Caco-2 (cell line): ENCODE measurements at regions not wholly inside any gene's neighbourhood (a gene's known extent, or its start where the extent isn't known, plus 50 kb on each side); places are given as distances from the start of the nearest gene placed in this dataset.

Experiments
- BruUV-seq: library from RNA; stranded (reverse); fragments of 400-500 nt; replicated peaks from 2 replicates; lab custom pipeline; 2021; lab: Mats Ljungman, UMichigan
- CTCF ChIA-PET: fragments of 300-600 bp; sonication (Branson Sonifier 250); formaldehyde crosslinking; loops from one replicate; lab custom pipeline; 2022; ENCODE audit warnings: antibody characterized with exemption; lab: Charles Lee
- POLR2A ChIA-PET: fragments of 300-600 bp; sonication (Branson Sonifier 250); formaldehyde crosslinking; loops from one replicate; lab custom pipeline; 2022; ENCODE audit warnings: antibody characterized with exemption; lab: Charles Lee
- DNase-seq, 2 experiments: peaks; one replicate each; pipeline versions ENCODE4 v3.0.0 to v3.0.0-alpha.2; 2020 to 2022
- H3K27me3 ChIP-seq: replicated peaks from 2 replicates; pipeline ENCODE4 v1.6.0; 2011; ENCODE audit warnings: low read length; ENCODE audit not compliant: control insufficient read depth, insufficient read depth
- H3K36me3 ChIP-seq: 2 replicates; pipeline ENCODE4 v1.5.1; 2011; ENCODE audit warnings: low read length; ENCODE audit not compliant: control insufficient read depth, insufficient read depth
- H3K4me1 ChIP-seq: fragments of 250-450 bp; sonication (Bioruptor Pico); 2 replicates; pipeline ENCODE4 v1.5.1; 2020; ENCODE audit warnings: mild to moderate bottlenecking
- H3K4me3 ChIP-seq: 2 replicates; pipeline ENCODE4 v1.5.1; 2011; ENCODE audit warnings: low read depth, mild to moderate bottlenecking, control low read depth, low read length
- H3K9me3 ChIP-seq: fragments of 250-450 bp; sonication (Bioruptor Pico); 2 replicates; pipeline ENCODE4 v1.5.1; 2020; ENCODE audit warnings: mild to moderate bottlenecking, moderate library complexity
- H3K27ac Mint-ChIP-seq: one replicate; pipeline ENCODE4 v1.8.0; 2022; ENCODE audit warnings: mixed read lengths; ENCODE audit not compliant: unreplicated experiment
- H3K27me3 Mint-ChIP-seq: one replicate; pipeline ENCODE4 v1.8.0; 2022; ENCODE audit warnings: mixed read lengths; ENCODE audit not compliant: insufficient read depth, unreplicated experiment
- H3K36me3 Mint-ChIP-seq: one replicate; pipeline ENCODE4 v1.8.0; 2022; ENCODE audit warnings: mild to moderate bottlenecking, mixed read lengths; ENCODE audit not compliant: insufficient read depth, unreplicated experiment
- H3K4me1 Mint-ChIP-seq: one replicate; pipeline ENCODE4 v1.8.0; 2022; ENCODE audit warnings: low read depth, mixed read lengths; ENCODE audit not compliant: unreplicated experiment
- H3K4me3 Mint-ChIP-seq: one replicate; pipeline ENCODE4 v1.8.0; 2022; ENCODE audit warnings: mild to moderate bottlenecking, moderate library complexity, mixed read lengths; ENCODE audit not compliant: unreplicated experiment
- H3K9me3 Mint-ChIP-seq: one replicate; pipeline ENCODE4 v1.8.0; 2022; ENCODE audit warnings: mixed read lengths; ENCODE audit not compliant: unreplicated experiment
- intact Hi-C: fragments of 100-400 bp; cut with micrococcal nuclease; formaldehyde crosslinking; loops from one replicate; pipeline ENCODE4 v1.10.0; 2022; ENCODE audit not compliant: unreplicated experiment
- TF ChIP-seq, protein P1 (sequence below), 2 experiments: fragments of 200-600 bp in 1 of 2; IDR thresholded peaks; 1 replicate in 1 of 2; 2 replicates in 1 of 2; pipeline versions ENCODE4 v1.5.1 to v1.8.0; 2011 to 2022; ENCODE audit warnings: antibody characterized with exemption in 1 of 2, control low read depth in 1 of 2, inconsistent platforms in 1 of 2, low read depth in 1 of 2, low read length in 1 of 2, mild to moderate bottlenecking in 1 of 2, moderate library complexity in 1 of 2; ENCODE audit not compliant: insufficient read depth in 1 of 2, severe bottlenecking in 1 of 2, unreplicated experiment in 1 of 2

DNA sequence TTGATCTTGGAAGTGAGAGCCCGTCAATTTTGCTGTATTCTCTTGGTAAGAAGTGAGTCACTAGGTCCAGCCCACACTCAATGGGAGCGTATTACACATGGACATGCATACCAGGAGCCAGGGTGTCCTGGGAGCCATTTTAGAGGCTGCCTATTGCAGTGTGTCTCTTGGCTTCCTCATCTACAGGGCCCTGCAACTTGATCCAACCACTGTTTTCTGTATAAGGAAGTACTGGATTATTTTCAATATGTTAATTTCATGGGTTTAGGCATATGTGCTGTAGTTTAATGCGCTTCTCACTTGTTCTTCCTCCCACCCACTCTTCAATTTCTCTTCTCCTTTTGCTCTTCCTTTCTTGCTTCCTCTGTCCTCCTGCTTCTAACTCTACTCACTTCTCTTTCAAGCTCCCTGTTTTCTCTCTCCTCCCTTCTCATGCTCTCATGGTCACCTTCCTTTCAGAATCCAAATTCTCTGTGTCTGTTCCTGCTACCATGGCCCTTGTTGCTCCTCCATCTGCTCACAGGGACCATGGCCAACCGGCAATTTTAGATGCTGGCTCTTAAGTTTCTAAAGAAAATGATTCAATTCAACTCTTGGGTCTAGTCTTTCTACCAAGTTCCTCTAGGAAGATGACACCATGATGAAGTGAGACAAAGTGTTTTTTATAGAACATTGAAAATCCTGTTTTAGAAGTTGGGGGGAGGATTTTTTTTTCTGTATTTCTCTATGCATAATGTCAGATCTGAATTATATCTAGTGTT lies 152.0 kb upstream of the ZEB2 start:
- ChIA-PET CTCF (no interaction called here), POLR2A (no interaction called here)
- Mint-ChIP-seq H3K4me1 (no peaks in the 10 kb centered on the region), H3K9me3 (no peaks in the 10 kb centered on the region), H3K27me3 (peaks cover 15% of the 10 kb centered on the region), H3K4me3 (no peak overlapping the region), H3K27ac (no peak overlapping the region), H3K36me3 (no peaks in the 10 kb centered on the region)
- intact Hi-C loops = no loop called here
- Histone ChIP-seq H3K27me3 (no peaks in the 10 kb centered on the region; the same call in 1 of the 2 replicates), H3K36me3 (no peaks in the 10 kb centered on the region), H3K4me3 (no peak overlapping the region), H3K9me3 (no peaks in the 10 kb centered on the region), H3K4me1 (no peaks in the 10 kb centered on the region)
- TF ChIP-seq, protein P1, sequence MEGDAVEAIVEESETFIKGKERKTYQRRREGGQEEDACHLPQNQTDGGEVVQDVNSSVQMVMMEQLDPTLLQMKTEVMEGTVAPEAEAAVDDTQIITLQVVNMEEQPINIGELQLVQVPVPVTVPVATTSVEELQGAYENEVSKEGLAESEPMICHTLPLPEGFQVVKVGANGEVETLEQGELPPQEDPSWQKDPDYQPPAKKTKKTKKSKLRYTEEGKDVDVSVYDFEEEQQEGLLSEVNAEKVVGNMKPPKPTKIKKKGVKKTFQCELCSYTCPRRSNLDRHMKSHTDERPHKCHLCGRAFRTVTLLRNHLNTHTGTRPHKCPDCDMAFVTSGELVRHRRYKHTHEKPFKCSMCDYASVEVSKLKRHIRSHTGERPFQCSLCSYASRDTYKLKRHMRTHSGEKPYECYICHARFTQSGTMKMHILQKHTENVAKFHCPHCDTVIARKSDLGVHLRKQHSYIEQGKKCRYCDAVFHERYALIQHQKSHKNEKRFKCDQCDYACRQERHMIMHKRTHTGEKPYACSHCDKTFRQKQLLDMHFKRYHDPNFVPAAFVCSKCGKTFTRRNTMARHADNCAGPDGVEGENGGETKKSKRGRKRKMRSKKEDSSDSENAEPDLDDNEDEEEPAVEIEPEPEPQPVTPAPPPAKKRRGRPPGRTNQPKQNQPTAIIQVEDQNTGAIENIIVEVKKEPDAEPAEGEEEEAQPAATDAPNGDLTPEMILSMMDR (IDR thresholded peaks at IDR 0.05; ENCODE audit: insufficient read depth in 1 of 2, low read depth in 1 of 2, low read length in 1 of 2, severe bottlenecking in 1 of 2, unreplicated experiment in 1 of 2) = no peak
- DNase-seq = no peak
- no TSS peak for BruUV-seq

DNA sequence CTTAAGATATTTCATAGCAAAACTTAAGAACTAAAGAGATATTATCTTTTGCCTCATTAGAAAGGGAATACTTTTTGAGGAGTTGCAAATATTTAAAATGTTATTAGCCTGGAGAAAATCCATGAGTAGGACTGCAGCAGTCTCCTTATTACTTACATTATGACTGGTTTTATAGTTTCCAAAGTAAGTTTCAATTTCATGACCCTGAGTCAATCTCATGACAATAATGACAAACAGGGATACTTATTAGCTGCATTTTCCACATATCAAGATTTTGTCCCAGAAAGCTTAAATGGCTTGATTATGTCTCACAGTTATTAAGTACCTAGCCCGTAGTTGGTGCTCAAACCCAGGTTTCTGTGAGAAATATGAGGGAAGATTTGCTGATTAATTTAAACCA lies 150.8 kb upstream of the ZEB2 start:
- DNase-seq = no peak
- ChIA-PET CTCF (no interaction called here), POLR2A (no interaction called here)
- intact Hi-C loops = no loop called here
- H3K27me3 ChIP-seq = no peaks in the 10 kb centered on the region; the same call in 1 of the 2 replicates
- no TSS peak for BruUV-seq
- Mint-ChIP-seq H3K27ac (no peak overlapping the region), H3K4me3 (no peak overlapping the region), H3K9me3 (no peaks in the 10 kb centered on the region), H3K4me1 (no peaks in the 10 kb centered on the region), H3K27me3 (peaks cover 13% of the 10 kb centered on the region), H3K36me3 (no peaks in the 10 kb centered on the region)
- H3K4me3 ChIP-seq = no peak overlapping the region
- no peaks in the 10 kb centered on the region for H3K4me1 ChIP-seq
- H3K36me3 ChIP-seq = no peaks in the 10 kb centered on the region
- no peaks in the 10 kb centered on the region for H3K9me3 ChIP-seq
- TF ChIP-seq, protein P1 (IDR thresholded peaks at IDR 0.05; ENCODE audit: insufficient read depth in 1 of 2, low read depth in 1 of 2, low read length in 1 of 2, severe bottlenecking in 1 of 2, unreplicated experiment in 1 of 2) = no peak

DNA sequence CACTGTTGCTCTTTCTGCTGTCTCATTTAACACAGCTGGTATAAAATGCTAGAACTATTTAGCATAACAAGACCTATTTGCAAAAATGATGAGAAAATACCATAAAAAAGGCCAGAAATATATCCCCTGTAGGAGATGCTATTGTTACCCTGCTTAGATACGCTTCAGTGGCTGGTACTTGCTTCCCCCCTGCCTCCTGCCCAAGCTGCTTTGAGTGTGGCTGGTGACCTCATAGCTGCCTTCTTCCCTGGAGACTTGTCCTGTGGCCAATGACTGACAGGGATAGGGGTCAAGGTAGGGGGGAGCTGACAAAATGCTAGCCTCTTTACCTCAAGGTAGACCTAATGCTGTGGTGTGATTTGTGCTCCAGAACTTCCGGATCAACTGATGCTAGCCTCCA lies 150.2 kb upstream of the ZEB2 start:
- Mint-ChIP-seq H3K4me3 (no peak overlapping the region), H3K4me1 (no peaks in the 10 kb centered on the region), H3K36me3 (no peaks in the 10 kb centered on the region), H3K27me3 (peaks cover 13% of the 10 kb centered on the region), H3K9me3 (no peaks in the 10 kb centered on the region), H3K27ac (no peak overlapping the region)
- ChIA-PET POLR2A (no interaction called here), CTCF (no interaction called here)
- TF ChIP-seq, protein P1 (IDR thresholded peaks at IDR 0.05; ENCODE audit: insufficient read depth in 1 of 2, low read depth in 1 of 2, low read length in 1 of 2, severe bottlenecking in 1 of 2, unreplicated experiment in 1 of 2) = no peak
- no TSS peak for BruUV-seq
- Histone ChIP-seq H3K9me3 (no peaks in the 10 kb centered on the region), H3K4me3 (no peak overlapping the region), H3K4me1 (no peaks in the 10 kb centered on the region), H3K27me3 (no peaks in the 10 kb centered on the region; the same call in 1 of the 2 replicates), H3K36me3 (no peaks in the 10 kb centered on the region)
- DNase-seq = no peak
- intact Hi-C loops = no loop called here
